ENCODE measurements at regions not wholly inside any gene's neighbourhood (a gene's known extent, or its start where the extent isn't known, plus 50 kb on each side); places are given as distances from the start of the nearest gene placed in this dataset.

DNA sequence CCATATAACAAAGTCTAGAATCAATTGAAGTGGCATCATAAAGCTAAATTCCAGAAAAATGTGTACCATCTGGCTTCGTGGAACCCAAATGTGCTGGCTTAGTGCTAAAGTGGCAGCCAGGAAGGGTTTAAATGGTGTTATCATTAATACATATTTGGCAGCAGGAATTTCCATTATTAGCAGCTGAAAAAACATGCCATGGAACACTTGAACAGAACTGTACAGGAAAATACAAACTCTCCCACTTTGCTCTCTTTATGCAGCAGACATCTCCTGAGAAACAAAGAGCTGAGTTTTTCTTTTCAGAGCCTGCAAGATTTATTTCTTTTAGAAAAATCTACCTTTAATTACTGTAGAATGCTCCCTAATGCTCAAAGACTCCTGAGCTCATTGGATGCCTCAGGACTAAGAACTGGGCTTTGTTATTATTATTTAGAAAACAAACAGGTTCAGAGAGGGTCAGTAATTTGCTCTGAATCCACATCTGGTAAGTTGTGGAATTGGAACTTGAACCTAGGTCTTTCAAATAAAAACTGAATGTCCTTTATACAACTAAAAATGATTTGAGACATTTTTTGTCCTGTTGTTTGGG is 179.0 kb downstream of the LACC1 start:
- no peak for TF ChIP-seq POLR2AphosphoS5 (IDR thresholded peaks at IDR 0.05)
- TF ChIP-seq POLR2A (IDR thresholded peaks at IDR 0.05): no peak
- TF ChIP-seq CTCF (IDR thresholded peaks at IDR 0.05): no peak
